Neural progenitor cell (in vitro differentiated cells): ENCODE measurements at regions not wholly inside any gene's neighbourhood (a gene's known extent, or its start where the extent isn't known, plus 50 kb on each side); places are given as distances from the start of the nearest gene placed in this dataset.

Source experiments
- DNase-seq: peaks from one replicate; pipeline ENCODE4 v3.0.0-alpha.2; 2016; ENCODE audit warnings: low spot score
- H2AFZ ChIP-seq: fragments of 200-600 bp; sonication (generic); replicated peaks from 2 replicates; pipeline ENCODE4 v1.6.1; 2016; ENCODE audit warnings: antibody characterized with exemption
- H3F3A ChIP-seq: fragments of 200-600 bp; sonication (generic); 2 replicates; pipeline ENCODE4 v1.6.1; 2016; ENCODE audit warnings: antibody characterized with exemption, low read depth
- H3K27ac ChIP-seq: fragments of 200-600 bp; sonication (generic); 2 replicates; pipeline ENCODE4 v1.5.1; 2016; ENCODE audit warnings: mild to moderate bottlenecking
- H3K27me3 ChIP-seq: fragments of 200-600 bp; sonication (generic); 2 replicates; pipeline ENCODE4 v1.6.1; 2016; ENCODE audit warnings: mild to moderate bottlenecking, moderate library complexity
- H3K36me3 ChIP-seq: fragments of 200-600 bp; sonication (generic); 2 replicates; pipeline ENCODE4 v1.5.1; 2016
- H3K4me1 ChIP-seq: fragments of 200-600 bp; sonication (generic); 2 replicates; pipeline ENCODE4 v1.6.1; 2016; ENCODE audit warnings: mixed run types
- H3K4me2 ChIP-seq: fragments of 200-600 bp; sonication (generic); 2 replicates; pipeline ENCODE4 v1.6.1; 2016
- H3K4me3 ChIP-seq: fragments of 200-600 bp; sonication (generic); 2 replicates; pipeline ENCODE4 v1.5.1; 2016
- H3K79me2 ChIP-seq: fragments of 200-600 bp; sonication (generic); 2 replicates; pipeline ENCODE4 v1.6.1; 2016; ENCODE audit warnings: low read depth
- H3K9ac ChIP-seq: fragments of 200-600 bp; sonication (generic); 2 replicates; pipeline ENCODE4 v1.6.1; 2016
- H3K9me3 ChIP-seq: fragments of 200-600 bp; sonication (generic); 2 replicates; pipeline ENCODE4 v1.5.1; 2016; ENCODE audit warnings: low read depth
- H4K20me1 ChIP-seq: fragments of 200-600 bp; sonication (generic); 2 replicates; pipeline ENCODE4 v1.6.1; 2016; ENCODE audit warnings: low read depth
- H3K27ac Mint-ChIP-seq: 3 replicates; pipeline ENCODE4 v1.8.0; 2021; ENCODE audit warnings: mixed read lengths
- H3K27me3 Mint-ChIP-seq: 2 replicates; pipeline ENCODE4 v1.8.0; 2022; ENCODE audit warnings: low read depth, mild to moderate bottlenecking, inconsistent platforms, moderate library complexity, mixed read lengths; ENCODE audit not compliant: insufficient read depth
- H3K36me3 Mint-ChIP-seq: 3 replicates; pipeline ENCODE4 v1.8.0; 2021; ENCODE audit warnings: mixed read lengths
- H3K4me1 Mint-ChIP-seq: 3 replicates; pipeline ENCODE4 v1.8.0; 2021; ENCODE audit warnings: mixed read lengths
- H3K4me3 Mint-ChIP-seq: 3 replicates; pipeline ENCODE4 v1.8.0; 2021; ENCODE audit warnings: mild to moderate bottlenecking, moderate library complexity, mixed read lengths
- H3K9me3 Mint-ChIP-seq: 3 replicates; pipeline ENCODE4 v1.8.0; 2020; ENCODE audit warnings: mixed read lengths
- CTCF ChIP-seq: fragments of 200-600 bp; sonication (generic); IDR thresholded peaks from 2 replicates; pipeline ENCODE4 v1.5.1; 2017; ENCODE audit warnings: antibody characterized with exemption, mild to moderate bottlenecking
- EZH2 ChIP-seq: fragments of 200-600 bp; sonication (generic); IDR thresholded peaks from 2 replicates; pipeline ENCODE4 v1.6.1; 2017; ENCODE audit warnings: antibody characterized with exemption, mild to moderate bottlenecking, moderate library complexity
- EZH2phosphoT487 ChIP-seq: fragments of 200-600 bp; sonication (generic); IDR thresholded peaks from 2 replicates; pipeline ENCODE4 v1.6.1; 2017; ENCODE audit warnings: antibody characterized with exemption

- no peak overlapping the region for H3K27ac ChIP-seq
- no peaks in the 10 kb centered on the region for H3K9me3 Mint-ChIP-seq
- peaks cover 5% of the 10 kb centered on the region for H3F3A ChIP-seq
- peaks cover 34% of the 10 kb centered on the region for H3K4me1 ChIP-seq
- H3K4me3 ChIP-seq: no peak overlapping the region
- TF ChIP-seq EZH2: no peak
- no peak for TF ChIP-seq EZH2phosphoT487
- no peak for TF ChIP-seq CTCF
- no peak overlapping the region for H3K9ac ChIP-seq
- no peak overlapping the region for H3K4me3 Mint-ChIP-seq
- no peaks in the 10 kb centered on the region for H3K27me3 ChIP-seq
- H3K27me3 Mint-ChIP-seq: peaks cover 4% of the 10 kb centered on the region
- no peaks in the 10 kb centered on the region for H3K36me3 ChIP-seq
- no peak overlapping the region for H2AFZ ChIP-seq
- no peaks in the 10 kb centered on the region for H3K9me3 ChIP-seq
- H3K4me1 Mint-ChIP-seq: peaks cover 34% of the 10 kb centered on the region
- no peaks in the 10 kb centered on the region for H3K36me3 Mint-ChIP-seq
- no peaks in the 10 kb centered on the region for H4K20me1 ChIP-seq
- peak overlapping the region; percentile 75 for H3K27ac Mint-ChIP-seq
- H3K4me2 ChIP-seq: no peak overlapping the region
- H3K79me2 ChIP-seq: no peaks in the 10 kb centered on the region
- DNase-seq: no peak
These were observed 85.8 kb downstream of the RPLP1 start for GRCh38 chr15:69538379-69538778.

DNA sequence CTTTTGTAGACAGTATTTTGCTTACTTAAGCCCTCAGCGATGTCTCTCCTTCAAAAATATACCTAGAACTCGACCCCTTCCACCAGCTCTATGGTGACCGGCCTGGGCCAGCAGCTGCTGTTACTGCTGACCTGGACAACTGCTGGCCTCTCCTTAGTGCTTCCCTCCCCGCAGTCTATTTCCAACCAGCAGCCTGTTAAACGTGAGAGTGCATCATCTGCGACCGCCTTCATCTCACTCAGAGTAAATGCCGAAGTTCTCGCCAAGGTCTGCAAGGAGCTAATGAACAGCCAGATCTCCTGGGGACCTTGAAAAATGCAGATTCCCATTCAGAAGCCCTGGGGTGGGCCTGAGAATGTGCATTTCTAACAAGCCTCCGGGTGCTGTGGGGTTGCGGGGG is 86.7 kb downstream of the RPLP1 start:
- Mint-ChIP-seq H3K27me3 (peaks cover 6% of the 10 kb centered on the region), H3K4me1 (peaks cover 40% of the 10 kb centered on the region), H3K4me3 (no peak overlapping the region), H3K36me3 (no peaks in the 10 kb centered on the region), H3K27ac (no peak overlapping the region), H3K9me3 (no peaks in the 10 kb centered on the region)
- DNase-seq: no peak
- Histone ChIP-seq H3K9ac (no peak overlapping the region), H3K4me3 (no peak overlapping the region), H2AFZ (no peak overlapping the region), H3F3A (no peaks in the 10 kb centered on the region), H3K36me3 (no peaks in the 10 kb centered on the region), H3K4me1 (peaks cover 29% of the 10 kb centered on the region), H4K20me1 (no peaks in the 10 kb centered on the region), H3K27me3 (no peaks in the 10 kb centered on the region), H3K79me2 (no peaks in the 10 kb centered on the region), H3K27ac (no peak overlapping the region), H3K4me2 (no peak overlapping the region), H3K9me3 (no peaks in the 10 kb centered on the region)
- TF ChIP-seq CTCF (no peak), EZH2 (no peak), EZH2phosphoT487 (no peak)

DNA sequence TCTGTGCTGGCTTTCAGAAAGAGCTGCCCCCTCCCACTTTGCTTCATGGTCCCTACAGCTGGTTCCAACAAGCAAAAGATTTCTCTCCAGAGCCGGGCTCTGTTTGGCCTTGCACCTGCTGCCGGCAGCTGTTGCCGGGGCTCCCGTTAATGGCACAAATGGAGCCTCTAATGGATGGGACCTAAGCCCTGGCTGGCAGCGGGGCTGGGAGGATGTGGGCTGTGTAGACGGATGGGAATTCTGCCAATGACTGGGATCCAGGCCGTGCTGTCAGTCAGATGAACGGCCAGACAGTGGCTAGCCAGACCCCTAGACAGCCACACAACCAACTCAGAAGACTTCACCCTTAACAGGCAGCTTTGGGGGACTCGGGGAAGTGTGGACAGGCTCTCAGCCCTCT is 88.0 kb downstream of the RPLP1 start:
- H3K79me2 ChIP-seq: no peaks in the 10 kb centered on the region
- H2AFZ ChIP-seq: no peak overlapping the region
- H3K36me3 Mint-ChIP-seq: no peaks in the 10 kb centered on the region
- H3K27ac Mint-ChIP-seq: peak overlapping the region; percentile 17
- TF ChIP-seq EZH2: no peak
- no peak for TF ChIP-seq CTCF
- no peak for TF ChIP-seq EZH2phosphoT487
- H3K27ac ChIP-seq: no peak overlapping the region
- H3K4me3 ChIP-seq: no peak overlapping the region
- peaks cover 9% of the 10 kb centered on the region for H3K27me3 Mint-ChIP-seq
- no peaks in the 10 kb centered on the region for H3K9me3 ChIP-seq
- H3K36me3 ChIP-seq: no peaks in the 10 kb centered on the region
- H3K9ac ChIP-seq: no peak overlapping the region
- H3F3A ChIP-seq: no peaks in the 10 kb centered on the region
- no peak overlapping the region for H3K4me2 ChIP-seq
- H3K27me3 ChIP-seq: no peaks in the 10 kb centered on the region
- H3K4me3 Mint-ChIP-seq: no peak overlapping the region
- no peaks in the 10 kb centered on the region for H3K9me3 Mint-ChIP-seq
- peaks cover 29% of the 10 kb centered on the region for H3K4me1 ChIP-seq
- no peak for DNase-seq
- no peaks in the 10 kb centered on the region for H4K20me1 ChIP-seq
- H3K4me1 Mint-ChIP-seq: peaks cover 40% of the 10 kb centered on the region

GRCh38 chr15:69542028-69542427 is 89.4 kb downstream of the RPLP1 start:
- peaks cover 7% of the 10 kb centered on the region for H3K27me3 Mint-ChIP-seq
- Histone ChIP-seq H2AFZ (no peak overlapping the region), H3K27ac (no peak overlapping the region), H3K36me3 (no peaks in the 10 kb centered on the region), H3K79me2 (no peaks in the 10 kb centered on the region), H3K4me2 (no peak overlapping the region), H3K4me3 (no peak overlapping the region), H3K27me3 (no peaks in the 10 kb centered on the region), H4K20me1 (no peaks in the 10 kb centered on the region), H3K4me1 (peaks cover 24% of the 10 kb centered on the region), H3F3A (no peaks in the 10 kb centered on the region), H3K9ac (no peak overlapping the region), H3K9me3 (no peaks in the 10 kb centered on the region)
- no peak overlapping the region for H3K27ac Mint-ChIP-seq
- no peaks in the 10 kb centered on the region for H3K9me3 Mint-ChIP-seq
- no peak for DNase-seq
- no peaks in the 10 kb centered on the region for H3K36me3 Mint-ChIP-seq
- H3K4me1 Mint-ChIP-seq: peaks cover 31% of the 10 kb centered on the region
- no peak overlapping the region for H3K4me3 Mint-ChIP-seq
- TF ChIP-seq EZH2: no peak
- no peak for TF ChIP-seq EZH2phosphoT487
- no peak for TF ChIP-seq CTCF
